Mucosa of stomach (tissue), 1 donor: ENCODE measurements at regions not wholly inside any gene's neighbourhood (a gene's known extent, or its start where the extent isn't known, plus 50 kb on each side); places are given as distances from the start of the nearest gene placed in this dataset.
A peak's percentile ranks its signal among the peaks of the same experiment; 100 is the strongest.

Source experiments
- H3K27me3 ChIP-seq: one replicate; pipeline ENCODE4 v1.7.0; 2013; ENCODE audit warnings: mild to moderate bottlenecking, low read length; ENCODE audit not compliant: control insufficient read depth, insufficient read depth
- H3K36me3 ChIP-seq: one replicate; pipeline ENCODE4 v1.7.0; 2013; ENCODE audit warnings: low read length; ENCODE audit not compliant: control insufficient read depth, insufficient read depth
- H3K4me1 ChIP-seq: one replicate; pipeline ENCODE4 v1.7.0; 2013; ENCODE audit warnings: mild to moderate bottlenecking, low read length; ENCODE audit not compliant: control insufficient read depth, insufficient read depth
- H3K4me3 ChIP-seq: one replicate; pipeline ENCODE4 v1.7.0; 2013; ENCODE audit warnings: low read length
- H3K9ac ChIP-seq: one replicate; pipeline ENCODE4 v1.7.0; 2013; ENCODE audit warnings: mild to moderate bottlenecking, low read length, moderate library complexity
- H3K9me3 ChIP-seq: one replicate; pipeline ENCODE4 v1.7.0; 2013; ENCODE audit warnings: mild to moderate bottlenecking, low read length, moderate library complexity; ENCODE audit not compliant: control insufficient read depth
- donor health status: Pancreatic carcinoma.

DNA sequence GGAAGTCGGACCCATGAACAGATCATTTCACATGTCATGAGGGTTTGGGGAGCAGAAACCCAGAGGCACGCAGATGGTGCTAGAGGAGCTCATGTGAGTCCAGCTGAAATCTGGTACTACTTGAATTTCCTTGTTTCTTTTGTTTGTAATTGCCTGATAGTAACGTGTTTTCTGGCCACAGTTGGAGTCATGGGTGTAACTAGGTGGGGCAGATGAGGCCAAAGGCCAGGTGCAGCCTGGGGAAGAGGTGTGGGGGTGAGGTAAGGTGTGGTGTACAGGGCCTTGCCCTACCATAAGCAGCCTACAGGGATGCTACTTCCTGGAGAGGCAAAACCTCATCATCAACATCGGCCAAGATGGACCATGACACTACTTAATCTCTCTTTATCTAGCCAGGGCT is 271.4 kb downstream of the PTTG2 start:
- Histone ChIP-seq H3K4me1 (peaks cover 54% of the 10 kb centered on the region), H3K36me3 (no peaks in the 10 kb centered on the region), H3K27me3 (no peaks in the 10 kb centered on the region), H3K4me3 (no peak overlapping the region), H3K9me3 (no peaks in the 10 kb centered on the region), H3K9ac (peak overlapping the region; percentile 46)

DNA sequence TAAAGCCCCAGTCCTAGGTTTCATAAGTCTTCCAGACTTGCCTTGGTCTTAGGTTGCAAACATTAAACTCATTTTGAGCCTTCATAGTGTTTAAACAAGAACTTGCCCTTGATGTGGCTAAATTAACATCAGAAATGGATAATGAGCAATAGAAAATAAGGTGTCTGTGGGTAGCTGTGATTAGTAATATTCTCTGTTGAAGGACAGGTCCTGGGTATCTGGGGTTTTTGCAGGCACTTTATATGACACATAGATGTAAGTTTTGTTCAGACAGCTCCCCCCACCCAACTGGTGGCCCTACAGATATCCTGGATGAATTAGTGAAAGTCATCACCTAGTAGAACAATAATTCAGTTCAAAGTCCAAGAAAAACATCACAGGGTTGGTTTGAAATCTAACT is 272.5 kb downstream of the PTTG2 start:
- Histone ChIP-seq H3K4me1 (peaks cover 62% of the 10 kb centered on the region), H3K9me3 (no peaks in the 10 kb centered on the region), H3K4me3 (no peak overlapping the region), H3K27me3 (no peaks in the 10 kb centered on the region), H3K36me3 (no peaks in the 10 kb centered on the region), H3K9ac (no peak overlapping the region)

DNA sequence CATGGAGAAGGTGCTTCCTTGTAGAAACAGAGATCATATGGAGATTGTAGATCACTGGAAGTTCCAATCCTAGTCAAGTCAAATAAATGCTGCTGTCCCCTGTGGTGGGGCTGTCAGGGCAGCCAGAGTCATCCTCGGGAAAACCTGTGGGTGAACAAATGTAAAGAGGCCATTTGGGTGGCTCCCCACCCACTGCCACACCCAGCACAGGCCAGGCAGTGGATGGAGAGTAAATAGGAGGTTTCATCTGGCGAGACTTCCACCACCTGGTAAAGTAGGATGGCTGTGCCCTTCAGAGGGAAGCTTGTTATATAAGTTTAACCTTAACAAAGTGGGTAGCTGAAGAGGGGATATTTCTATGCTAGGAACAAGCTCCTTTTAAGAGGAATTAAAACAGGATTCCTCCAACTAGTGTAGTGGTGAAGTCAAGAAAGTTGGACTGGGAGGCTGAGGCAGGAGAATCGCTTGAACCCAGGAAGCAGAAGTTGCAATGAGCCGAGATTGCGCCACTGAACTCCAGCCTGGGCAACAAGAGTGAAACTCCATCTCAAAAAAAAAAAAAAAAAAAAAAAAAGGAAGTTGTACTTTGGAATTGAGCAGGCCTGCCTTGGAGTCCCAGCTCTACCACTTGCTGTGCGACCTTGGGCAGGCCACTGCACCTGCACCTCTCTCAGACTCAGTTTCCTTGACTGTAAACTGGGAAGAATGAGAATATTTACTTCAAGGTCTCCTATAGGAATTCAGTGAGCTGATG is 273.7 kb downstream of the PTTG2 start:
- Histone ChIP-seq H3K36me3 (no peaks in the 10 kb centered on the region), H3K9me3 (no peaks in the 10 kb centered on the region), H3K4me1 (peaks cover 57% of the 10 kb centered on the region)

DNA sequence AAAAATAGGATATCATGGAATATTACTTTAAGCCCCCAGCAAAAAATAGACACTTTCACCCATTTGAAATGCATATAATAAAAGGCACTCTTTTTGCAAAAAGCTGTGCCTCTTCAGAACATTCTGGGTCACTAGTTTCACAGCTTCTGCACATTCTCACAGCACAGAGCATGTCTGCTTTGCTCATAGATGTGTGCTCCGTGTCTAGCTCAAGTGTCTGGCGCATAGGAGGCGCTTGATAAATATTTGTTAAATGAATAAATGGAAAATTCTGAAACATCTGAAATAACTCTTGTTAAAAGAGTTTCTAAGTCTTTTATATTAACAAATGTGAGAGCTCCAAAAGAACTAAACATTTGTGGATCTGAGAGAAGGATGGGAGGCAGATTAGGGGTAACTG is 275.2 kb downstream of the PTTG2 start:
- H3K27me3 ChIP-seq, result no peaks in the 10 kb centered on the region
- H3K4me3 ChIP-seq, result no peak overlapping the region
- peaks cover 44% of the 10 kb centered on the region for H3K4me1 ChIP-seq
- H3K9ac ChIP-seq, result no peak overlapping the region
- no peaks in the 10 kb centered on the region for H3K36me3 ChIP-seq
- no peaks in the 10 kb centered on the region for H3K9me3 ChIP-seq

More for the DNA sequence above, 273.7 kb downstream of the PTTG2 start:
- Histone ChIP-seq H3K4me3 (no peak overlapping the region), H3K27me3 (no peaks in the 10 kb centered on the region), H3K9ac (no peak overlapping the region)

DNA sequence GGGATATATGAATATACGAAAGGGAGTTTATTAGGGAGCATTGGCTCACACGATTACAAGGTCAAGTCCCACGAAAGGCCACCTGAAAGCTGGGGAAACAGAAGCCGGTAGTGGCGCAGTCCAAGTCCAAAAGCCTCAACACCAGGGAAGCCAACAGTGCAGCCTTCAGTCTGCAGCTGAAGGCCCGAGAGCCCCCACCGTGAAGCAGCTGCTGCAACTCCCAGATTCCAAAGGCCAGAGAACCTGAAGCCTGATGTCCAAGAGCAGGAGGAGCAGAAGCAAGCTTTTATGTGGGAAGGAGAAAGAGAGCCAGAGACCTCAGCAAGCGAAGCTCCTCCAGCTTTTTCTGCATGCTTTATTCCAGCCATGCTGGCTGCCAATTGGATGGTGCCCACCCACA is 275.8 kb downstream of the PTTG2 start:
- Histone ChIP-seq H3K9me3 (no peaks in the 10 kb centered on the region), H3K27me3 (no peaks in the 10 kb centered on the region), H3K4me3 (no peak overlapping the region), H3K9ac (no peak overlapping the region), H3K36me3 (no peaks in the 10 kb centered on the region), H3K4me1 (peaks cover 38% of the 10 kb centered on the region)

DNA sequence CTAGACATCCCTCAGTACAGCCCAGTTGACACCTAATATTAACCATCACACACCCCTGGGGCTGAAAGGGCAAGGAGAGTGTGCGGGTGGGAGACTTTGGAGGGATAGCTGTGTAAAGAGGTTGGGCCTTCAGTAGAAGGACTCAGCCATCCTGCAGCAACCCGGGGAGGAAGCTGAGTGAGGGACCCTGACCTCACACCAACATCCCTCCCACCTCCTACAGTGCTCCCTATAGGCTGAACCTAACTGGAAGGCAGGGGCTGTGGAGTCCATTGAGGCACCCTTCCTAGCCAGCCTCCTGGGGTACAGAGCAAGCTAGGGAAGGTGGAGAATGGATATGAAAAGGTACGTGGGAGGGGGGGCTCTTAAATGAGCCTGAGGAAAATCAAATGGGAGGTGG is 276.3 kb downstream of the PTTG2 start:
- H3K9ac ChIP-seq, result no peak overlapping the region
- no peaks in the 10 kb centered on the region for H3K36me3 ChIP-seq
- no peaks in the 10 kb centered on the region for H3K27me3 ChIP-seq
- H3K4me3 ChIP-seq, result no peak overlapping the region
- no peaks in the 10 kb centered on the region for H3K9me3 ChIP-seq
- peaks cover 33% of the 10 kb centered on the region for H3K4me1 ChIP-seq

DNA sequence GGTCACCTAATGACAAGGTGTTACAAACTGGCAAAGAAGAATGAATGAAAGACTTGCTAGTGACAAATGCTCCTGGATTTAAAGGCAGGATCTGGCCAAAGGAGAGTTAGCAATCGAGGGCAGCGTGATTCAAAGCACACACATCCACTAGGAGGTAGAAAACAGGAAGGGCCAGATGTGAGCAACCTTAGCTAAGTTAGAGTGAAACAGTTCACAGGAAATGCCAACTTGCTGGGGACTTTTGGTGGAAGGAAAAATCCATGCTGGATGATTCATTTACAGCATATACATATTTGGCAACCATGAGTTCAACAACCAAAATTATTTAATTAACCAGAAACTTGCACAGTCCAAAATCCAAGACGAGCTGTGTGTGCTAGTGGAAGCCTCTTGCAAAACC is 276.9 kb downstream of the PTTG2 start:
- H3K27me3 ChIP-seq, result no peaks in the 10 kb centered on the region
- no peaks in the 10 kb centered on the region for H3K9me3 ChIP-seq
- no peak overlapping the region for H3K9ac ChIP-seq
- no peaks in the 10 kb centered on the region for H3K36me3 ChIP-seq
- no peak overlapping the region for H3K4me3 ChIP-seq
- peaks cover 27% of the 10 kb centered on the region for H3K4me1 ChIP-seq

DNA sequence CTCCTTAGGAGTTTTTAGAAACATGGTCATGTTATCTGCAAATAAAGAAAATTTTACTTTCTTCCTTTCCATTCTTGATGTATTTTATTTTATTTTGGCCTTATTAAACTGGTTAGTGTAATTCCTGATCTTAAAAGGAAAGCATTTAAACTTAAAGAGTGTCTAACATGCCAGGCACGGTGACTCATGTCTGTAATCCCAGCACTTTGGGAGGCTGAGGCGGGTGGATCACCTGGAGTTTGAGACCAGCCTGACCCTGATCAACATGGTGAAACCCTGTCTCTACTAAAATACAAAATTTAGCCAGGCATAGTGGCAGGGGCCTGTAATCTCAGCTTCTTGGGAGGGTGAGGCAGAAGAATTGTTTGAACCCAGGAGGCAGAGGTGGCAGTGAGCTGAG is 281.3 kb downstream of the PTTG2 start:
- Histone ChIP-seq H3K27me3 (no peaks in the 10 kb centered on the region), H3K9me3 (no peaks in the 10 kb centered on the region), H3K4me1 (peaks cover 24% of the 10 kb centered on the region), H3K9ac (no peak overlapping the region), H3K4me3 (no peak overlapping the region), H3K36me3 (no peaks in the 10 kb centered on the region)

DNA sequence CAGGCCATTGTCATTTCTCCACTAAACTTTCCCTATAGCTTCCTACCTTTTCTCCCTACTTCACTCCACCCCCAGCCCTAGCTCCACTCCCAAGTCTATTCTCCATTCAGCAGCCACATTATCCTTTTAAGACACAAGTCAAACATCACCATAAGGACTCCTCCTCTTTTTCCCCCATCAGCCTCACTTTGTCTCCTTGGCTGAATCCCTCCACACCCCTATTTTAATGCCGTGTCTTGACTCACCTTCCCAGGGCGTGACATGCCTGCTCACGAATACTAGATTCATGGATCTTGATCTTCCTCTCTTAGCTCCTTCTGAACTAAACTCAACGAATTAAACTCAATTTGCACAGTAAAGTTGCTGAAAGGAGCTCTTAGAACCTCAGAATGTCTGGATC is 281.9 kb downstream of the PTTG2 start:
- Histone ChIP-seq H3K9me3 (no peaks in the 10 kb centered on the region), H3K36me3 (no peaks in the 10 kb centered on the region), H3K4me1 (peaks cover 18% of the 10 kb centered on the region), H3K27me3 (no peaks in the 10 kb centered on the region), H3K9ac (no peak overlapping the region), H3K4me3 (no peak overlapping the region)

DNA sequence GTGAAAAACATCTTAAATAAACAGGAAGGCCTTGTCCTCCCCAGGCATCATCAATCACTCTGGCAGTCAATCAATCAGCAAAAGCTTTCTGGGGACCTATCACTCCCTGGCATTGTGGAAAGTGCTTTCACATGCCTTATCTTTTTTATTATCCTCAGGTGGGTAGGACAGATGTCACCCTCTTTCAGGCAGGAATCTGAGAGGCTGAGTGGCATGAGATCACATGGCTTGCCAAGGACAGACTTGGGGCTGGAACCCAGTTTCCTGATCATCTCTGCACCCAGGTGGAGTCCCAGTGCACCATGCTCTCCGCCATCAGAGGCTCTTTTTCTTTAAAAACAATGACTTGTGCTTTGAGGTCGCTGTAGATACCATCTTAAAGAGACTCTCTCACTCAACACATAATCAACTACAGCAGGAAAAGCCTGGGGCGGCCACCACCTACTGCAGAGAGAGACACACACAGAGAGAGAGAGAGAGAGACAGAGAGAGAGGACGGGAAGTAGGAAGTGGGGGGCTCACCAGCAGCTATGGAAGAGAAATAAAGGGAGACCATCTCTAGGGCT is 282.7 kb downstream of the PTTG2 start:
- Histone ChIP-seq H3K9ac (no peak overlapping the region), H3K36me3 (no peaks in the 10 kb centered on the region), H3K27me3 (no peaks in the 10 kb centered on the region), H3K9me3 (no peaks in the 10 kb centered on the region), H3K4me3 (no peak overlapping the region), H3K4me1 (peaks cover 16% of the 10 kb centered on the region)

DNA sequence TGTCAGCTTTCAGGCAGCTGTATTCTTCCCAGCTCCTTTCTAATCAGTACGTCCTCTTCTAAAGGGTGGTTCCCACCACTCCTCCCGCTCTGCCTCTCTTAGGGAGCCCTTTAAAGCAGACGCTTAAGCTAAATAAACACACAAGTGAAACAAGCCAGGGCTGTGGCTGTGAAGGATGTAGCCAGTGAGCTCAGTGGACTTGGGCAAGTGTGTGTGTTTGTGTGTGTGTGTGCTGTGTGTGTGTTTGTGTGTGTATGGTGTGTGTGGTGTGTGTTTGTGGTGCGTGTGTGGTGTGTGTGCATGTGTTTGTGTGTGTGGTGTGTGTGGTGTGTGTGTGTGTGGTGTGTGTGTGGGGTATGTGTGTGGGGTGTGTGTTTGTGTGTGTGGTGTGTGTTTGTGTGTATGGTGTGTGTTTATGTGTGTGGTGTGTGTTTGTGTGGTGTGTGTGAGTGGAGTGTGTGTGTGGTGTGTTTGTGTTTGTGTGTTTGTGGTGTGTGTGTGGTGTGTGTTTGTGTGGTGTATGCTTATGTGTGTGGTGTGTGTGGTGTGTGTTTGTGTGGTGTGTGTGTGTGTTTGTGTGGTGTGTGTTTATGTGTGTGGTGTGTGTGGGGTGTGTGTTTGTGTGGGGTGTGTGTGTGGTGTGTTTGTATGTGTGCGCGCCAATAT is 283.3 kb downstream of the PTTG2 start:
- H3K4me3 ChIP-seq, result no peak overlapping the region
- H3K9me3 ChIP-seq, result no peaks in the 10 kb centered on the region
- no peaks in the 10 kb centered on the region for H3K27me3 ChIP-seq
- no peak overlapping the region for H3K9ac ChIP-seq
- H3K4me1 ChIP-seq, result peaks cover 16% of the 10 kb centered on the region
- no peaks in the 10 kb centered on the region for H3K36me3 ChIP-seq

DNA sequence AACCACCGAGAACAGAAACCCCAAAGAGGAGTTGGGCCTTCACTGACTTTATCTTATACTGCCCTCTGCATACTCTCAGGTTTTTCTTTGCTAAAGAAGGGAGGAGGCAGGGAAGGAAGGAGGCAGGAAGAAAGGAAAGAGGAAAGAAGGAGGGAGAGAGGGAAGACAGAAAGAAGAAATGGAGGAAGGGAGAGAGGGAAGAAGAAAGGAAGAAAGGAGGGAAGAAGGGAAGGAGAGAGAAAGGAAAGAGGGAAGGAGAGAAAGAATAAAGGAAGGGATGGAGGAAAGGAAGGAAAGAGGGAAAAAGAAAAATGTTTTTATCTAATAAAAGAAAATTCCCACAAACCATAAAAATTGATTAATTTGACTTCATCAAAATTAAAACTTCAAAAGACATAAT is 294.6 kb downstream of the PTTG2 start:
- Histone ChIP-seq H3K36me3 (no peaks in the 10 kb centered on the region), H3K9ac (no peak overlapping the region), H3K4me1 (no peaks in the 10 kb centered on the region), H3K27me3 (no peaks in the 10 kb centered on the region), H3K9me3 (peaks cover 7% of the 10 kb centered on the region), H3K4me3 (no peak overlapping the region)
